Neutrophil (primary cell): ENCODE measurements at regions not wholly inside any gene's neighbourhood (a gene's known extent, or its start where the extent isn't known, plus 50 kb on each side); places are given as distances from the start of the nearest gene placed in this dataset.
"Not testable (repeated sequence)": the region's sequence is repeated elsewhere in the genome, so short reads cannot be mapped to it uniquely, and the experiment has no call there.

ENCODE experiments used
- H3K27ac ChIP-seq: fragments of 200-600 bp; sonication (generic); 2 replicates; pipeline ENCODE4 v1.5.1; 2016; ENCODE audit warnings: mild to moderate bottlenecking, moderate library complexity
- H3K27me3 ChIP-seq: fragments of 200-600 bp; sonication (generic); 2 replicates; pipeline ENCODE4 v1.6.0; 2016; ENCODE audit warnings: mild to moderate bottlenecking
- H3K36me3 ChIP-seq: fragments of 200-600 bp; sonication (generic); 2 replicates; pipeline ENCODE4 v1.5.1; 2017
- H3K4me1 ChIP-seq, 2 experiments: fragments of 200-600 bp in 1 of 2; sonication (generic) in 1 of 2; 1 replicate in 1 of 2; 2 replicates in 1 of 2; pipeline versions ENCODE4 v1.5.1 to v1.6.1; 2013 to 2016; ENCODE audit warnings: low read depth in 1 of 2, low read length in 1 of 2, mild to moderate bottlenecking in 1 of 2, moderate library complexity in 1 of 2; ENCODE audit not compliant: control insufficient read depth in 1 of 2, insufficient read depth in 1 of 2
- H3K4me3 ChIP-seq, 2 experiments: fragments of 200-600 bp in 1 of 2; sonication (generic) in 1 of 2; 1 replicate in 1 of 2; 2 replicates in 1 of 2; pipeline ENCODE4 v1.5.1; 2013 to 2016; ENCODE audit warnings: low read depth in 1 of 2, low read length in 1 of 2, mild to moderate bottlenecking in 1 of 2, moderate library complexity in 1 of 2
- H3K9me3 ChIP-seq: fragments of 200-600 bp; sonication (generic); 2 replicates; pipeline ENCODE4 v1.5.1; 2016
- CTCF ChIP-seq: fragments of 200-600 bp; sonication (generic); IDR thresholded peaks from 2 replicates; pipeline ENCODE4 v1.5.1; 2016; ENCODE audit warnings: antibody characterized with exemption

GRCh38 chr1:67493148-67493547, 62.9 kb upstream of the SERBP1 start:
- Histone ChIP-seq H3K27ac (no peak overlapping the region), H3K36me3 (no peaks in the 10 kb centered on the region), H3K4me1 (no peaks in the 10 kb centered on the region), H3K4me3 (no peak overlapping the region), H3K27me3 (no peaks in the 10 kb centered on the region), H3K9me3 (no peaks in the 10 kb centered on the region)
- no peak for TF ChIP-seq CTCF

DNA sequence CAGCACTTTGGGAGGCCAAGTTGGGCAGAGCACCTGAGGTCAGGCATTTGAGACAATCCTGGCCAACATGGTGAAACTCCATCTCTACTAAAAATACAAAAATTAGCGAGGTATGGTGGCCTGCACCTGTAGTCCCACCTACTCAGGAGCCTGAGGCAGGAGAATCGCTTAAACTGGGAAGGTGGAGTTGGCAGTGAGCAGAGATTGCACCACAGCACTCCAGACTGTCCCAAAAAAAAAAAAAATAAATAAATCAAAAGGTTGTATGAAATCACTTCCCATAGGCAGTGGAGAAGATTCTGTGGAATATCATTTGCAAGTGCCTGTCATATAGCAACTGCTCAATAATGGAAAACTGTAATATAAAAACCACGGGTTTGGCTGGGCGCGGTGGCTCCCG, 65.1 kb upstream of the SERBP1 start:
- no peak for TF ChIP-seq CTCF
- Histone ChIP-seq H3K4me1 (peaks cover under 1 to 2% of the 10 kb centered on the region in 2 experiments), H3K27me3 (no peaks in the 10 kb centered on the region), H3K36me3 (no peaks in the 10 kb centered on the region), H3K4me3 (no peak overlapping the region), H3K9me3 (no peaks in the 10 kb centered on the region), H3K27ac (no peak overlapping the region)

DNA sequence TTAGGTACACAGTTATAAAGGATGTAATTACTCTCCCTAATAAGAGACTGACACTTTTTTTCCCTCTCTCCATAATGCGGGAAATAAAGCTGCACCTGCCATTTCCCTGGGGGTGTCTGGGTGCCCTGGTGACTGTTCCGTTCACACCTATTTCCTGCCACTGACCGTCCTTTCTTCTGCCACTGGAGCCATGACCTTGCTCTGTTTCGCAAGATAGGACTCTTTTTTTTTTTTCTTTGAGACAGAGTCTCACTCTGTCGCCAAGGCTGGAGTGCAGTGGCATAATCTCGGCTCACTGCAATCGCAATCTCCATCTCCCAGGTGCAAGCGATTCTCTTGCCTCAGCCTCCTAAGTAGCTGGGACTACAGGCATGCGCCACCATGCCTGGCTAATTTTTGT, 66.1 kb upstream of the SERBP1 start:
- Histone ChIP-seq H3K4me3 (no peak overlapping the region), H3K27ac (no peak overlapping the region), H3K9me3 (no peaks in the 10 kb centered on the region), H3K36me3 (no peaks in the 10 kb centered on the region), H3K4me1 (peaks cover 4% of the 10 kb centered on the region in 2 experiments), H3K27me3 (no peaks in the 10 kb centered on the region)
- TF ChIP-seq CTCF: no peak

DNA sequence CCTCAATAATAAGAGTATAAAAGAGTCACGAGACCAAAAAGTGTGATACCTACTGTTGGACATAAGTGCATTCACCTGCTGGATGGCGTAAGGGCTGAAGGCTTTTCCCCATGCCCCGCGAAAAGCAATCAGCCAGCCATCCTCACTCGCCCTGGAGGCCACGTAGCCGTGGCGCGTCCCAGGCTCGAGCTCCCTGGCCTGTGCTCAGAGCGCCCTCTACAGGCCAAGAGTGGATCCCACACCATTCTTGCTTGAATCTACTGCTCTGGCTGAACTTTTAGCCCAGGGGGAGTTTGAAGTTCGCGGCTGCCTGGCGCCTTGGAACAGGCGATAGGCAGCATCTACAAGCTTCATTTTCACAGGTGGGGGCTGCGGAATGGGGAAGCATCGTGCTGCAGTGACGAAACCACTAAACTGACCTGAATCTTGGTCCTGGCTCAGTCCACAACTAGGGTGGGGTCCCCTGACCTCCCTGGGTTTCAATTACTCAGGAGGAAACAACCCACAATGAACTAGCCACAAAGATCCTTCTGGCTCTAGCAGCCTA, 70.3 kb upstream of the SERBP1 start:
- Histone ChIP-seq H3K4me3 (no peak overlapping the region), H3K4me1 (peaks cover 4% of the 10 kb centered on the region in 2 experiments), H3K27ac (no peak overlapping the region), H3K9me3 (no peaks in the 10 kb centered on the region), H3K27me3 (no peaks in the 10 kb centered on the region), H3K36me3 (no peaks in the 10 kb centered on the region)
- TF ChIP-seq CTCF: peak; percentile 82

DNA sequence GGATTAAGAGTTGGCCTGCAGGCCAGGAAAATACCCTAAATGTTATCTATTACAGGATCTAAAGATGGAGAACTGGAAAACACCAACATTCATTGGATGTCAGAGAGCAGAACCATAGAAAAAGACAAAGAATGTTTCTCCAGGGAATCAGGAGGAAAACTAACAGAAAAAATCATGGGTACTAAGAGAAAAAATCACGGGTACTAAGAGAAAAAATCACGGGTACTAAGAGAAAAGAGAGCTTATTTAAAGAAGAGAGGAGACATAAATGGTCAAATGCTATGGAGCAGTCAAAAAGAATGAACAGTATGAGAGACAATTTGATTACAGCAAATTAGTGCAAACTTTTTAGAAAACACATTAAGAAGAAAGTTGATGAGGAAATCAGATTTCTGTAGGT, 73.8 kb upstream of the SERBP1 start:
- no peak overlapping the region for H3K4me3 ChIP-seq
- H3K27me3 ChIP-seq: no peaks in the 10 kb centered on the region
- no peaks in the 10 kb centered on the region for H3K9me3 ChIP-seq
- H3K36me3 ChIP-seq: no peaks in the 10 kb centered on the region
- no peak for TF ChIP-seq CTCF
- no peak overlapping the region for H3K27ac ChIP-seq
- peaks cover 4% of the 10 kb centered on the region in 2 experiments for H3K4me1 ChIP-seq

GRCh38 chr1:67513392-67514294, 83.4 kb upstream of the SERBP1 start:
- H3K27me3 ChIP-seq, H3K27ac ChIP-seq, H3K36me3 ChIP-seq, H3K4me3 ChIP-seq, H3K4me1 ChIP-seq, H3K9me3 ChIP-seq: not testable (repeated sequence)
